SK-N-SH (cell line): ENCODE measurements at regions not wholly inside any gene's neighbourhood (a gene's known extent, or its start where the extent isn't known, plus 50 kb on each side); places are given as distances from the start of the nearest gene placed in this dataset.

Source experiments
- CTCF ChIA-PET: fragments of 300-600, 350-600 bp; formaldehyde crosslinking; extraction: SDS; loops from one replicate; lab custom pipeline; 2021; lab: Yijun Ruan, JAX
- POLR2A ChIA-PET: fragments of 350-600 bp; sonication (Branson Sonifier 250); formaldehyde crosslinking; extraction: SDS; loops from one replicate; lab custom pipeline; 2020; ENCODE audit warnings: antibody characterized with exemption, inconsistent platforms; lab: Yijun Ruan, JAX
- DNase-seq: peaks from one replicate; pipeline ENCODE4 v3.0.0; 2012
- H2AFZ ChIP-seq: fragments of 200-600 bp; sonication (generic); 2 replicates; pipeline ENCODE4 v1.8.1; 2016; ENCODE audit warnings: antibody characterized with exemption, mild to moderate bottlenecking, low read depth
- H3F3A ChIP-seq: fragments of 200-600 bp; sonication (generic); replicated peaks from 2 replicates; pipeline ENCODE3; 2016; ENCODE audit warnings: antibody characterized with exemption, mild to moderate bottlenecking; ENCODE audit not compliant: insufficient read depth
- H3K27ac ChIP-seq, 2 experiments: fragments of 200-500 bp in 1 of 2; fragments of 200-600 bp in 1 of 2; sonication (Bioruptor generic) in 1 of 2; sonication (generic), shearing (Covaris generic) in 1 of 2; 2 replicates each; pipeline versions ENCODE4 v1.5.1 to v1.6.1; 2014 to 2016; ENCODE audit warnings: low read depth in 2 of 2, inconsistent platforms in 1 of 2, low read length in 1 of 2, mild to moderate bottlenecking in 1 of 2, mixed read lengths in 1 of 2
- H3K27me3 ChIP-seq: fragments of 200-600 bp; sonication (generic), shearing (Covaris generic); 2 replicates; pipeline ENCODE4 v1.6.1; 2016; ENCODE audit warnings: mixed run types; ENCODE audit not compliant: insufficient read depth
- H3K36me3 ChIP-seq, 2 experiments: fragments of 200-500 bp in 1 of 2; fragments of 200-600 bp in 1 of 2; sonication (Bioruptor generic) in 1 of 2; sonication (generic) in 1 of 2; replicated peaks in 1 of 2; 2 replicates each; pipeline versions ENCODE3 to v1.5.1; 2014 to 2016; ENCODE audit warnings: low read length in 1 of 2, mild to moderate bottlenecking in 1 of 2; ENCODE audit not compliant: insufficient read depth in 2 of 2, control insufficient read depth in 1 of 2
- H3K4me1 ChIP-seq, 2 experiments: fragments of 200-500 bp in 1 of 2; fragments of 200-600 bp in 1 of 2; sonication (Bioruptor generic) in 1 of 2; sonication (generic), shearing (Covaris generic) in 1 of 2; 2 replicates each; pipeline versions ENCODE4 v1.5.1 to v1.6.1; 2014 to 2016; ENCODE audit warnings: low read depth in 1 of 2, low read length in 1 of 2, mixed run types in 1 of 2; ENCODE audit not compliant: insufficient read depth in 2 of 2, control insufficient read depth in 1 of 2
- H3K4me2 ChIP-seq: fragments of 200-600 bp; sonication (generic), shearing (Covaris generic); 2 replicates; pipeline ENCODE4 v1.6.1; 2017; ENCODE audit warnings: mixed run types
- H3K4me3 ChIP-seq, 2 experiments: fragments of 200-500 bp in 1 of 2; fragments of 200-600 bp in 1 of 2; sonication (Bioruptor generic) in 1 of 2; sonication (generic), shearing (Covaris generic) in 1 of 2; 2 replicates each; pipeline versions ENCODE4 v1.5.1 to v1.8.1; 2014 to 2016; ENCODE audit warnings: low read depth in 2 of 2, inconsistent platforms in 1 of 2, low read length in 1 of 2, mild to moderate bottlenecking in 1 of 2, mixed read lengths in 1 of 2, moderate library complexity in 1 of 2
- H3K79me2 ChIP-seq: fragments of 200-600 bp; sonication (generic); 2 replicates; pipeline ENCODE4 v1.8.1; 2017; ENCODE audit warnings: mild to moderate bottlenecking; ENCODE audit not compliant: insufficient read depth
- H3K9ac ChIP-seq: fragments of 200-600 bp; sonication (generic); 2 replicates; pipeline ENCODE4 v1.6.1; 2017; ENCODE audit warnings: mixed run types
- H3K9me2 ChIP-seq: fragments of 200-600 bp; sonication (generic); 2 replicates; pipeline ENCODE4 v1.6.1; 2017; ENCODE audit warnings: mixed run types
- H3K9me3 ChIP-seq: fragments of 200-600 bp; sonication (generic); 2 replicates; pipeline ENCODE4 v1.6.1; 2017; ENCODE audit warnings: mixed run types, mild to moderate bottlenecking, moderate library complexity
- H4K20me1 ChIP-seq: fragments of 200-600 bp; sonication (generic); 2 replicates; pipeline ENCODE4 v1.6.1; 2017; ENCODE audit warnings: mild to moderate bottlenecking, mixed run types; ENCODE audit not compliant: insufficient read depth
- EP300 ChIP-seq, 2 experiments: IDR thresholded peaks; 2 replicates each; pipeline versions ENCODE4 v1.4.0 to v1.6.1; 2012; ENCODE audit warnings: borderline replicate concordance in 1 of 2, low read depth in 1 of 2, low read length in 1 of 2
- EZH2phosphoT487 ChIP-seq: fragments of 200-600 bp; sonication (generic); IDR thresholded peaks from 2 replicates; pipeline ENCODE4 v1.6.1; 2017; ENCODE audit warnings: low read depth, mixed run types, mild to moderate bottlenecking, antibody characterized with exemption, moderate library complexity, borderline replicate concordance
- FOSL2 ChIP-seq: IDR thresholded peaks from 2 replicates; pipeline ENCODE4 v1.4.0; 2012; ENCODE audit warnings: low read depth, mild to moderate bottlenecking, moderate library complexity, borderline replicate concordance
- GABPA ChIP-seq: IDR thresholded peaks from 2 replicates; pipeline ENCODE4 v1.4.0; 2012; ENCODE audit warnings: low read depth, mild to moderate bottlenecking
- PBX3 ChIP-seq: IDR thresholded peaks from 2 replicates; pipeline ENCODE4; 2012
- POLR2AphosphoS5 ChIP-seq: IDR thresholded peaks from 2 replicates; pipeline ENCODE4 v1.6.1; 2012; ENCODE audit warnings: low read depth, low read length
- RAD21 ChIP-seq: IDR thresholded peaks from 2 replicates; pipeline ENCODE4 v1.6.1; 2012; ENCODE audit warnings: mild to moderate bottlenecking, low read length
- REST ChIP-seq: IDR thresholded peaks from 2 replicates; pipeline ENCODE4 v1.6.1; 2012; ENCODE audit warnings: mild to moderate bottlenecking, low read depth, low read length, moderate library complexity
- SMC3 ChIP-seq: IDR thresholded peaks from 2 replicates; pipeline ENCODE4 v1.6.1; 2012; ENCODE audit warnings: low read depth, low read length, improper control_type of control experiment
- TAF1 ChIP-seq: IDR thresholded peaks from 2 replicates; pipeline ENCODE4 v1.6.1; 2012; ENCODE audit warnings: low read depth, mild to moderate bottlenecking, low read length, moderate library complexity, borderline replicate concordance
- TCF12 ChIP-seq: IDR thresholded peaks from 2 replicates; pipeline ENCODE4 v1.4.0; 2012
- USF1 ChIP-seq: IDR thresholded peaks from 2 replicates; pipeline ENCODE4 v1.4.0; 2012; ENCODE audit warnings: low read depth, borderline replicate concordance
- WGBS: methylation state at CpG from one replicate; pipeline ENCODE4 v1.1.6; 2017; ENCODE audit warnings: low lambda C conversion rate; 5-methylcytosine and 5-hydroxymethylcytosine counted together

GRCh38 chr7:81529785-81530184, 240.1 kb downstream of the HGF start (continued):
- no peak for TF ChIP-seq REST
- no peak for TF ChIP-seq PBX3
- no peak for TF ChIP-seq TAF1
- no peak for TF ChIP-seq FOSL2
- TF ChIP-seq POLR2AphosphoS5, result no peak
- no peak for TF ChIP-seq GABPA
- no peak for TF ChIP-seq SMC3
- no peak for TF ChIP-seq EZH2phosphoT487
- TF ChIP-seq RAD21, result no peak

GRCh38 chr7:81527651-81528050, 242.2 kb downstream of the HGF start:
- H4K20me1 ChIP-seq, result no peaks in the 10 kb centered on the region
- no peaks in the 10 kb centered on the region for H3K27me3 ChIP-seq
- TF ChIP-seq TCF12, result no peak
- no peak for TF ChIP-seq USF1
- TF ChIP-seq EP300 (IDR thresholded peaks at IDR 0.05; ENCODE audit: borderline replicate concordance in 1 of 2, low read depth in 1 of 2, low read length in 1 of 2), result no peak
- no peak overlapping the region for H3K27ac ChIP-seq
- CTCF ChIA-PET, result interaction anchor here (1.3 kb wide), 1 partner anchor 42 kb away, joined by 3 read pairs; no protein-coding TSS in a partner anchor
- no peaks in the 10 kb centered on the region for H3K9me2 ChIP-seq
- POLR2A ChIA-PET, result no interaction called here
- no peaks in the 10 kb centered on the region for H3F3A ChIP-seq
- DNase-seq, result no peak
- H3K36me3 ChIP-seq, result no peaks in the 10 kb centered on the region
- no peak overlapping the region; the same call in 1 of the 2 replicates for H2AFZ ChIP-seq
- H3K4me1 ChIP-seq, result peaks cover 0 to 3% of the 10 kb centered on the region in 2 experiments; a peak in 2 of 4 replicates
- 74% methylated on average over 2 of the region's 2 CpGs for WGBS
- no peaks in the 10 kb centered on the region for H3K79me2 ChIP-seq
- no peaks in the 10 kb centered on the region; the same call in 1 of the 2 replicates for H3K9me3 ChIP-seq
- H3K4me2 ChIP-seq, result no peak overlapping the region
- H3K4me3 ChIP-seq, result no peak overlapping the region
- no peak overlapping the region for H3K9ac ChIP-seq
